Testis (tissue), 2 donors: ENCODE measurements at regions not wholly inside any gene's neighbourhood (a gene's known extent, or its start where the extent isn't known, plus 50 kb on each side); places are given as distances from the start of the nearest gene placed in this dataset.
"Not testable (repeated sequence)": the region's sequence is repeated elsewhere in the genome, so short reads cannot be mapped to it uniquely, and the experiment has no call there.

Experiments
- DNase-seq: peaks from one replicate; pipeline ENCODE4 v3.0.0-alpha.2; 2019
- H3K27ac ChIP-seq, 2 donors: fragments of 200-600 bp; sonication (generic); one replicate each; pipeline ENCODE4 v1.5.1; 2019
- H3K27me3 ChIP-seq: fragments of 200-600 bp; sonication (generic); one replicate; pipeline ENCODE4 v1.5.1; 2019
- H3K36me3 ChIP-seq: fragments of 200-600 bp; sonication (generic); one replicate; pipeline ENCODE4 v1.5.1; 2017; ENCODE audit warnings: low read depth; ENCODE audit errors: missing control alignments
- H3K4me1 ChIP-seq: fragments of 200-600 bp; sonication (generic); one replicate; pipeline ENCODE4 v1.5.1; 2019
- H3K4me3 ChIP-seq, 2 donors: fragments of 200-600 bp; sonication (generic); one replicate each; pipeline ENCODE4 v1.5.1; 2017 to 2019
- H3K9me3 ChIP-seq: fragments of 200-600 bp; sonication (generic); one replicate; pipeline ENCODE4 v1.5.1; 2017
- CTCF ChIP-seq, 3 experiments: fragments of 450-650 bp in 2 of 3; fragments of 200-600 bp in 1 of 3; sonication (generic) in 1 of 3; IDR thresholded peaks; one replicate each; pipeline ENCODE4 v1.5.1; 2016 to 2019; ENCODE audit warnings: antibody characterized with exemption in 3 of 3, mild to moderate bottlenecking in 2 of 3, moderate library complexity in 1 of 3
- POLR2A ChIP-seq: fragments of 450-650 bp; IDR thresholded peaks from one replicate; pipeline ENCODE4 v1.6.1; 2017; ENCODE audit warnings: antibody characterized with exemption, mild to moderate bottlenecking, moderate library complexity
- WGBS, 2 donors: methylation state at CpG; one replicate each; pipeline ENCODE4 v1.1.5; 2018; 5-methylcytosine and 5-hydroxymethylcytosine counted together
- intact Hi-C: fragments of 100-400 bp; cut with DNase I; formaldehyde crosslinking; loops from one replicate; pipeline ENCODE4 v1.15.1; 2023; ENCODE audit warnings: low total_unique reads

- WGBS, 2 donors = 88 to 93% methylated on average over 6 of the region's 6 CpGs
- intact Hi-C loops = no loop called here
- H3K36me3 ChIP-seq = no peaks in the 10 kb centered on the region
- H3K9me3 ChIP-seq = no peaks in the 10 kb centered on the region
- no peak overlapping the region for H3K4me3 ChIP-seq
- no peak overlapping the region for H3K27ac ChIP-seq
- H3K4me1 ChIP-seq = no peaks in the 10 kb centered on the region
- no peaks in the 10 kb centered on the region for H3K27me3 ChIP-seq
- DNase-seq = no peak
- no peak for TF ChIP-seq CTCF (IDR thresholded peaks at IDR 0.05)
- TF ChIP-seq POLR2A = no peak
These were observed 187.3 kb upstream of the FRMD6 start for GRCh38 chr14:51464411-51464810.

- no peaks in the 10 kb centered on the region for H3K4me1 ChIP-seq
- H3K27ac ChIP-seq = no peak overlapping the region
- H3K4me3 ChIP-seq = no peak overlapping the region
- H3K9me3 ChIP-seq = no peaks in the 10 kb centered on the region
- DNase-seq = no peak
- no peaks in the 10 kb centered on the region for H3K27me3 ChIP-seq
- WGBS, 2 donors = 96 to 100% methylated on average over 1 of the region's 1 CpG
- no peak for TF ChIP-seq CTCF (IDR thresholded peaks at IDR 0.05)
- TF ChIP-seq POLR2A = no peak
- intact Hi-C loops = no loop called here
- H3K36me3 ChIP-seq = no peaks in the 10 kb centered on the region
These were observed 186.2 kb upstream of the FRMD6 start for GRCh38 chr14:51465486-51465885.

- H3K9me3 ChIP-seq, H3K27me3 ChIP-seq, H3K36me3 ChIP-seq, intact Hi-C loops, H3K4me1 ChIP-seq, H3K27ac ChIP-seq, DNase-seq, H3K4me3 ChIP-seq: not testable (repeated sequence)
- WGBS, 2 donors = 81 to 83% methylated on average over 6 to 21 of the region's 23 CpGs
These were observed 184.3 kb upstream of the FRMD6 start for GRCh38 chr14:51467392-51467791.

- DNase-seq = no peak
- H3K4me1 ChIP-seq = no peaks in the 10 kb centered on the region
- intact Hi-C loops = no loop called here
- no peak overlapping the region for H3K4me3 ChIP-seq
- TF ChIP-seq POLR2A = no peak
- TF ChIP-seq CTCF (IDR thresholded peaks at IDR 0.05) = no peak
- H3K36me3 ChIP-seq = no peaks in the 10 kb centered on the region
- H3K27me3 ChIP-seq = no peaks in the 10 kb centered on the region
- no peaks in the 10 kb centered on the region for H3K9me3 ChIP-seq
- H3K27ac ChIP-seq = no peak overlapping the region
- WGBS, 2 donors = 56 to 67% methylated on average over 3 of the region's 3 CpGs
These were observed 183.2 kb upstream of the FRMD6 start for GRCh38 chr14:51468523-51468922.

GRCh38 chr14:51472881-51473280 lies 178.8 kb upstream of the FRMD6 start:
- Histone ChIP-seq H3K27me3 (no peaks in the 10 kb centered on the region), H3K4me3 (no peak overlapping the region), H3K4me1 (peaks cover 10% of the 10 kb centered on the region), H3K9me3 (no peaks in the 10 kb centered on the region), H3K27ac (no peak overlapping the region), H3K36me3 (no peaks in the 10 kb centered on the region)
- intact Hi-C loops = no loop called here
- TF ChIP-seq CTCF (IDR thresholded peaks at IDR 0.05) (no peak), POLR2A (no peak)
- DNase-seq = no peak
- WGBS, 2 donors = 54 to 92% methylated on average over 2 of the region's 2 CpGs
